Fibroblast of villous mesenchyme (primary cell): ENCODE measurements at regions not wholly inside any gene's neighbourhood (a gene's known extent, or its start where the extent isn't known, plus 50 kb on each side); places are given as distances from the start of the nearest gene placed in this dataset.

Experiments used
- DNase-seq: peaks from one replicate; pipeline ENCODE4 v3.0.0-alpha.2; 2010; ENCODE audit warnings: low read depth
- H3K4me3 ChIP-seq: 2 replicates; pipeline ENCODE4 v1.5.1; 2011; ENCODE audit warnings: low read depth, mild to moderate bottlenecking, low read length
- TF ChIP-seq, protein P1 (sequence below): IDR thresholded peaks from 2 replicates; pipeline ENCODE4 v1.5.1; 2012; ENCODE audit warnings: low read depth, mild to moderate bottlenecking, low read length; ENCODE audit not compliant: insufficient read depth

GRCh38 chr9:89554307-89555035, 50.3 kb upstream of the GADD45G start:
- no peak overlapping the region for H3K4me3 ChIP-seq
- DNase-seq: no peak
- TF ChIP-seq, protein P1, sequence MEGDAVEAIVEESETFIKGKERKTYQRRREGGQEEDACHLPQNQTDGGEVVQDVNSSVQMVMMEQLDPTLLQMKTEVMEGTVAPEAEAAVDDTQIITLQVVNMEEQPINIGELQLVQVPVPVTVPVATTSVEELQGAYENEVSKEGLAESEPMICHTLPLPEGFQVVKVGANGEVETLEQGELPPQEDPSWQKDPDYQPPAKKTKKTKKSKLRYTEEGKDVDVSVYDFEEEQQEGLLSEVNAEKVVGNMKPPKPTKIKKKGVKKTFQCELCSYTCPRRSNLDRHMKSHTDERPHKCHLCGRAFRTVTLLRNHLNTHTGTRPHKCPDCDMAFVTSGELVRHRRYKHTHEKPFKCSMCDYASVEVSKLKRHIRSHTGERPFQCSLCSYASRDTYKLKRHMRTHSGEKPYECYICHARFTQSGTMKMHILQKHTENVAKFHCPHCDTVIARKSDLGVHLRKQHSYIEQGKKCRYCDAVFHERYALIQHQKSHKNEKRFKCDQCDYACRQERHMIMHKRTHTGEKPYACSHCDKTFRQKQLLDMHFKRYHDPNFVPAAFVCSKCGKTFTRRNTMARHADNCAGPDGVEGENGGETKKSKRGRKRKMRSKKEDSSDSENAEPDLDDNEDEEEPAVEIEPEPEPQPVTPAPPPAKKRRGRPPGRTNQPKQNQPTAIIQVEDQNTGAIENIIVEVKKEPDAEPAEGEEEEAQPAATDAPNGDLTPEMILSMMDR: no peak

DNA sequence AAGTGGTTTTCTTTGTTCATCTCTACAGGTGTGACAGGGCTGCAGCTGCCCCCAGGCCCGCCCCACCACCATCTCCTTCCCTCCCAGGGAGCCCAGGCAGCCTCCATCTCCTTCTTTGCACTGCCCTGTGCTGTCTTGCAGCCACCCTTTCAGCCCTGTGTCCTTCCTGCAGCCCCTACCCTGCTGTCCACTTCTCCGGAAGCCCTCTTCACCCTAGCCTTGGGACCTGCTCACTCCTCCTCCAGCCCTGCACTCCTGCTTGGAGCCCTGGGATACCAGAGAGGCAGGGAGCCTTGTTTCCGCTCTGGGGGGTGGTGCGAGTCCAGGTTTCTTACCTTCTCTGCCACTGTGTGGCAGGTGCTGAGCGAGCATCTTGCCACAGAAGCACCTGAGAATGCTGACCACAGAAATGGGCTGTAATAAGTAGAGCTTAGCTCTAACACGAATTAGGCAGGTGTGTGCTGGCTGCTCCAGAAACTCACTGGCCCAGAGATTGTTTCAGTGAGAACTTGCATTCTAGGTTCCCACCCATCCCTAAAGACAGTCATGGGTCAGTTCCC, 51.3 kb upstream of the GADD45G start:
- TF ChIP-seq, protein P1: no peak
- DNase-seq: no peak
- no peak overlapping the region for H3K4me3 ChIP-seq

DNA sequence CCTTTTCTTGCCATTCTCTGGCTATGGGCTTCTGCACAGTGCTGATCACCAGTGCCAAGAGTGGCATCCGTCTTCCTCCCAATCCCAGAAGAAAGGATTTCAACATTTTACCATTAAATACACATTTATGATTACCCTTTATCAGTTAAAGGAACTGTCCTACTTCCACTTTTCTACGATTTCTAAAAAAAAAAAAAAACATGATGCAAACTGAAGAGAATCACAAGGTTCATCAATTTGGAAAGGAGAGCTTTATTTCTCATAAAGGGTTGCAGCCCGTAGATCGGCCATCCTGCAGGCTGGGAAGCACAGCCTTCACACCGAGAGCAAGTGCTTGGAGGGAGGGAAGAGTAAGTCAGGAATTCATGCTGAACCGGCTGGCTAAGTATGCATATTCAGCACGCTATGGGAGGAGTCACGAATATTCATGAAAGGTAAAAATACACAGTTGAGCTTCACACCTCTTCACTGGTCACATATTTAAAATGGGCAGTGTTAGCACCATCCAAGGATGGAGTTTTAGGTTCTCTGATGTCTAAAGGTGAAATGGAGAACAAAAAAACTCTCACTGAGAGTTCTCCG, 52.5 kb upstream of the SEMA4D start:
- TF ChIP-seq, protein P1: no peak
- no peak for DNase-seq

DNA sequence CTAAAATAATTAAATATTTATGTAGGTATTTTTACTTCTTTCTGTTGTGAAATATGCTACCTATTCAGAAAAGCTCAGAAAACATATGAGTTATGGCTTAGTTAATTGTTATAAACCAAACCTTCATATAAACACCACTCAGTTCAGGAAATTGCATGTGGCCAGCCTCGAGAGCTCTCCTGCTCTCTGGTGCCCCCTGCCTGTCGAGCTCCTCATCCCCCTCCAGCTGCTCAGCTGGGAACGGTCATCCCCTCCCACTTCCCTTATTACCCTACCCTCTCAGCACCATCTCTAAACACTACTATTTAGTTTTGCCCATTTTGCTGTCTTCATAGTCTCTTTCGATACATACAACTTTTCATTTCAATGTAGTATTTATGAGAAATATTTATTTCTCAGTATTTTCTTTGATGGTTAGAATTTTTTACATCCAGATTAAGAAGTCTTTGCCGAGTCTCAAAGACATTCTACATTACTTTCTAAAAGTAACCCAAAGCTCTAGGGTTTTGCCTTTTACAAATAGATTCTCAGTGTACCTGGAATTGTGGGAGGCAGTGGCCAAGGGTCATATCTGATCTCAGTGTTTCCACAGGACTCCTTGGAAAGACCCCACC, 51.2 kb upstream of the SEMA4D start:
- TF ChIP-seq, protein P1: peak; percentile 95
- no peak overlapping the region for H3K4me3 ChIP-seq
- DNase-seq: peak; percentile 65

More for the DNA sequence above, 52.5 kb upstream of the SEMA4D start:
- H3K4me3 ChIP-seq: no peak overlapping the region

- TF ChIP-seq, protein P1: no peak
- DNase-seq: no peak
- H3K4me3 ChIP-seq: no peak overlapping the region
These were observed 50.2 kb upstream of the SEMA4D start for GRCh38 chr9:89548071-89548638.
